ENCODE measurements at regions not wholly inside any gene's neighbourhood (a gene's known extent, or its start where the extent isn't known, plus 50 kb on each side); places are given as distances from the start of the nearest gene placed in this dataset.

GRCh38 chr10:105770524-105771212 is 1129.6 kb downstream of the SORCS3 start:
- no peaks in the 10 kb centered on the region for H3K9me3 ChIP-seq
- no peak overlapping the region for H3K4me3 ChIP-seq
- no peaks in the 10 kb centered on the region for H3K27me3 ChIP-seq
- no peaks in the 10 kb centered on the region for H3K4me1 ChIP-seq
- intact Hi-C loops (cut with DNase I; ENCODE audit: low total_unique reads): no loop called here
- no peaks in the 10 kb centered on the region for H3K36me3 ChIP-seq
- no peak for DNase-seq
- no peak for TF ChIP-seq CTCF (IDR thresholded peaks at IDR 0.05)
- no peak overlapping the region for H3K27ac ChIP-seq

GRCh38 chr10:105769248-105770184 is 1128.4 kb downstream of the SORCS3 start:
- intact Hi-C loops (cut with DNase I; ENCODE audit: low total_unique reads): no loop called here
- no peak overlapping the region for H3K27ac ChIP-seq
- no peak for DNase-seq
- H3K27me3 ChIP-seq: no peaks in the 10 kb centered on the region
- no peak overlapping the region for H3K4me3 ChIP-seq
- no peaks in the 10 kb centered on the region for H3K4me1 ChIP-seq
- no peaks in the 10 kb centered on the region for H3K9me3 ChIP-seq
- no peak for TF ChIP-seq CTCF (IDR thresholded peaks at IDR 0.05)
- no peaks in the 10 kb centered on the region for H3K36me3 ChIP-seq

GRCh38 chr10:105763611-105764010 is 1122.5 kb downstream of the SORCS3 start:
- Histone ChIP-seq H3K27me3 (no peaks in the 10 kb centered on the region), H3K27ac (no peak overlapping the region), H3K9me3 (no peaks in the 10 kb centered on the region), H3K4me1 (no peaks in the 10 kb centered on the region), H3K4me3 (no peak overlapping the region), H3K36me3 (no peaks in the 10 kb centered on the region)
- TF ChIP-seq CTCF (IDR thresholded peaks at IDR 0.05): no peak
- DNase-seq: no peak
- intact Hi-C loops (cut with DNase I; ENCODE audit: low total_unique reads): no loop called here

GRCh38 chr10:105761576-105762260 is 1120.6 kb downstream of the SORCS3 start:
- intact Hi-C loops (cut with DNase I; ENCODE audit: low total_unique reads): no loop called here
- H3K4me3 ChIP-seq: no peak overlapping the region
- H3K36me3 ChIP-seq: no peaks in the 10 kb centered on the region
- DNase-seq: no peak
- no peaks in the 10 kb centered on the region for H3K9me3 ChIP-seq
- no peaks in the 10 kb centered on the region for H3K27me3 ChIP-seq
- H3K4me1 ChIP-seq: no peaks in the 10 kb centered on the region
- no peak for TF ChIP-seq CTCF (IDR thresholded peaks at IDR 0.05)
- no peak overlapping the region for H3K27ac ChIP-seq

GRCh38 chr10:105759669-105760068 is 1118.6 kb downstream of the SORCS3 start:
- no peaks in the 10 kb centered on the region for H3K4me1 ChIP-seq
- no peak for TF ChIP-seq CTCF (IDR thresholded peaks at IDR 0.05)
- H3K4me3 ChIP-seq: no peak overlapping the region
- no peaks in the 10 kb centered on the region for H3K27me3 ChIP-seq
- no peak overlapping the region for H3K27ac ChIP-seq
- intact Hi-C loops (cut with DNase I; ENCODE audit: low total_unique reads): no loop called here
- DNase-seq: no peak
- H3K9me3 ChIP-seq: no peaks in the 10 kb centered on the region
- no peaks in the 10 kb centered on the region for H3K36me3 ChIP-seq

Measured in tibial artery (tissue), 4 donors.